GM21786 (cell line): ENCODE measurements at regions not wholly inside any gene's neighbourhood (a gene's known extent, or its start where the extent isn't known, plus 50 kb on each side); places are given as distances from the start of the nearest gene placed in this dataset.
"Not testable (repeated sequence)": the region's sequence is repeated elsewhere in the genome, so short reads cannot be mapped to it uniquely, and the experiment has no call there.

ENCODE experiments used
- ATAC-seq: cut with Tn5 transposase; IDR thresholded peaks from one replicate; pipeline ENCODE4 v1.9.1; 2021; ENCODE audit not compliant: unreplicated experiment

DNA sequence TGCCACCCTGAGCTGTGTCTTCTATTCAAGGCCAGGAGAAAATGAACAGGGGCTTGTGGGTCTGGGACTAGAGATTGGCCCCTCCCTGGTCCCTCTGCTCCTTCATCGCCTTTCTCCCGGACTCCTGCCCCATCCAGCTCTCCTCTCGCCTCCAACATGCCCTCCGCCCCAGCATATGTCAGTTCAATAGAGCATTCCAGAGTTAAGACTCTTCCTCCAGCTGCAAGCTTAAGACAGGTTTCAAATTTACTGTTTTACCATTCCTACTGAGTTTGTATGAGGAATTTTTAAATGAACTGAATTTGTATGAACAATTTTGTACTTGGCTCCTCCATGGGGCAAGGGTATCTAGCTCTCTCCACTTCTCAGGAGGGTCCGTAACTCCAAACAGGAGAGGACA is 195.6 kb downstream of the TBC1D2B start:
- no peak for ATAC-seq

DNA sequence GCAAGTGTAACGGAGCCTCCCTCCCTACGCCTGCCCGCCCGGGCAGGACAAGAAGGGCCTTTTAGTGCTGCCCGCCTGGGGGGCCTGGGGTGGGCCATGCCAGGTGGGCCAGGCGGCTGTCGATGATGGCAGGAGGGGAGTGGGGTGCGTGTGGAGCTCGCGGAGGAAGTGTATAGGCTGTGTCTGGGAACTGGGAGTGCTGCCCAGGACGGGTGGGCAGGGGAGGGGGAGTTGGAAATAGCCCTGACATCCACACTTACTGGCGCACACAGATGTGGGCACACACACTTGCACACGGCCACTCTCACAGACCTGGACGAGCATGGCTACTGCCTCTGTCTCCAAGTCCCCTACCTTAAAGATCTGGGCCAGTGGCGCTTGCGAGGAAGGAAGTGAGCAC is 196.0 kb downstream of the TBC1D2B start:
- ATAC-seq, result not testable (repeated sequence)

DNA sequence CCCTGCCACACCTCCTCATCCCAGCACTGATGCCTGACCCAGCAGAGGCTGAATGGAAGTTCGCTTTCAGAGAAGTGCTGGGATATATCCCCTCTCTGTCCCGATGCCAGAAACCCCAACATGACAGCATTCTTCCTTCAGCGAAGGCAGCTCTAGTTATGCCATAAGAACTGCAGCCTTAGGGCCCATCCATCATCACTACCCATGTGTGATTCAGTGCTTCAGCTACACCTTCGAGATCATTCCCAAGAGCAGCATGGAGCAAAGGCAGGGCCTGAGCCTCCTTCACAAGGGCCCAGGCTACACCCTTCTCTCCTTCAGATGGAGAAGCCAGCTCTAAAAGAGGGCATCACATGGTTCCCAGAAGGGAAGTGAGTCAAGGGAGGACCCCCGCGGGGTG is 198.0 kb downstream of the TBC1D2B start:
- ATAC-seq, result not testable (repeated sequence)

GRCh38 chr15:77877869-77878577 is 199.5 kb downstream of the TBC1D2B start:
- no peak for ATAC-seq

- not testable (repeated sequence) for ATAC-seq
Observed at GRCh38 chr15:77876107-77876820, 201.2 kb downstream of the TBC1D2B start.

DNA sequence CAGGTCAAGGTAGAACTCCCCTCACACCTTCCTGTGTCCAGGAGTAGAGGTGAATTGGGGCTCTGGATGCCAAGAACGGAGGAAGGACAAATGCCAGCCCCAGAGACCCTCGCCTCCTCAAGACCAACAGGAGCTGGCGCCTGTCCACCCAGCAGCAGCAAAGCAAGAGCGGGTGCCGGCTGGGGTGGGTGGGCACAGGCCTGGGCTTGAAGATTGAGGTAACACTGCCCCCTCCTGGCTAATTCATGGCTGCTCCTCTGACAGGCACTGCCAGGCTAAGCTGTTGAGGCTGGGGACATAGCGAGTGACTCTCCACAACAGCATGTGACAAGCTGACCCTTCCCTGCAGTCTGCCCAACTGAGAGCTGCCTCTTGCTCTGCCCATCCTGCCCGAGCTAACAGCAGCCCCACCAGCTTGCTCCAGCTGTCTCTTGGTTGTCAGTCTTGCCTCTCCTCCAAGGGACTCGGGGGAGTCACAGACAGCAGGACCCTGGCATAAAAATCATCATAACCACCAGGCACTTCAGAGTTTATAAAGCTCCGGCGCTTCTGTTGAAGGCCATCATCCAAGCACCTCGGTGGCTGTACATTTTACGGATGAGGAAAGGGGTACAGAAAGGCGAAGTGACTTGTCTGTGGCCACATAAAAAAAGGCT is 202.3 kb downstream of the TBC1D2B start:
- not testable (repeated sequence) for ATAC-seq

DNA sequence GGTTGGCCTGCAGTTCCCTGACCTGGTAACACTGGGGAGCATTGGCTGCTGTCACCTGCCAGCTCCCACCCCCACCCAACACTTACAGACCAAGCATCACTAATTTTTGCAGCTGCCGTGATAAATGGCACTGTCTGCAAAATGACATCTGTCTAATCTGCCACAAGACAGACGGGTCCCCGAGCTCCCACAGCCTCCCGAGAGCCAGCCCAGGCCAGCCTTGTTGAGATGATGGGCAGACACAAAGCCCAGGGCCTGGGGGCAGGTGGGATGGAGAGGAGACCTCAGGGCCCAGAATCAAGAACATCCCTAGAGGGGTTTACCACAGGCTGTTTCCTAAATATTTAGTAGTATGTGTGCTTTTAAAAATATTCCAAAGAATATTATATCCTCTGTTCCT is 203.4 kb downstream of the TBC1D2B start:
- no peak for ATAC-seq

DNA sequence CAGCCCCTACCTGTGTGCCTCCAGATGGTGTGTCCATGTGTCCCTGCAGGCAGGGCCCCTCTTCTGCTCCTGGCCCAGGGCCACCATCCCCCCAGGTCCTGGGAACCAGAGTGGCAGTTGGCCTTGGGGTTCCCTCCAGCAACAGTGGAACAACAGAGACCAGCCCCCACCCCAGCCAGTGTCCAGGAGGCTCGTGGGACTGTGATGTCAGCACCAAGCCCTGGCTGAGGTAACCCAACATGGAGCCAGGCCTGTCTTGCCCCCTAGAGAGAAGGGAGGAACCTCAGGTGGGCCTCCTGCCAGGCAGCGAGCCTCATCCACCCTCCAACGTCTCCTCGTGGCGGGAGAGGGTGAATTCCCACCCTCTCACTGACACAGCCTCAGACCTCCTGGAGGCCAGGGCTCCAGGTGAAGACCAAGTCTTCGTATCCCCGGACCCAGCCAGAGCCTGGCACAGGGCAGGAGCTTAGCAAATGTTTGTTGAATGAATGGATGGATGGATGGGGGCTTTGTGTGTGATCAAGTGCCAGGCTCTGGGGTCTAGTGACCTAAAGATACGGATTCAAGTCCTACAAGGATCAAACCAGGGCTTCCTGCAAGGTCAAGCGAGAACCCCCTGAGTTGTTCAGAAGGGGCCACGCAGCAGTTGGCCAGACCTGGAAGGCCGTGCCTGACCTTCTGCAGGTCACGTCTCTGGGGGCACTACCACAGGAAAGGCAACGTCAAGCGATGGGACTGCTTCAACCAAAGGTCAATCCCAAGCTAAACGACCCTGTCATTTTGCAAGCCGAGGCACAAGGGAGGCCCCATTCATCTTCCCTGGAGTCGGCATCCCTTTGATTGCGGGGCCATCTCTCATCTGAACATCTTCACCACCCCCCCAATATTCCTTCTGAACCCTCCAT is 204.7 kb downstream of the TBC1D2B start:
- not testable (repeated sequence) for ATAC-seq

DNA sequence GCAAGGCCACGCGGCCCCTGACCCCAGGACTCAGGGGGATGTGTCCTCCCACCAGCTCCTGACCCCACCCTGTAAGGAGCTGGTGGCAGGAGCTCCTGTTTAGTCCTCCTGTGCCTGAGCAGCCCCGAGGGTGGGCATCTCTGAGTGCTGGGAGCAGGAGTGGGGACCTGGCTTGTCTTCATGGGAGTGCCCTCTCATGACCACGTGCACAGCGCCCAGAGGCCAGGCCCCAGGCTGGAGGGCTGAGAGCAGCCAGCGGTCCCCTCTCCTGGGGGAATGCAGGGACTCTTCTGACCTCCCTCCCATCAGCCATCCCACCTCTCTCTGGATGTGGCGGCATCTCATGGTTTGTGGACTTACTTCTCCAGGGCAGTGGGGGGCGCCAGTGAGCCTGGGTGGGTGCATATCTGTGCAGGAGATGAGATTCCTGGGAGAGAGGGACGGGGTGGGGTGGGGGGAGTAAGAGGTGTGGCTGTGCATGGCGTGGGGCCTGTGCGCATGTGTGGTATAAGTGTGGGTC is 205.6 kb downstream of the TBC1D2B start:
- no peak for ATAC-seq

GRCh38 chr15:77870195-77871065 is 207.1 kb downstream of the TBC1D2B start:
- ATAC-seq, result peak; percentile 61

GRCh38 chr15:77869021-77869895 is 208.3 kb downstream of the TBC1D2B start:
- ATAC-seq, result no peak

DNA sequence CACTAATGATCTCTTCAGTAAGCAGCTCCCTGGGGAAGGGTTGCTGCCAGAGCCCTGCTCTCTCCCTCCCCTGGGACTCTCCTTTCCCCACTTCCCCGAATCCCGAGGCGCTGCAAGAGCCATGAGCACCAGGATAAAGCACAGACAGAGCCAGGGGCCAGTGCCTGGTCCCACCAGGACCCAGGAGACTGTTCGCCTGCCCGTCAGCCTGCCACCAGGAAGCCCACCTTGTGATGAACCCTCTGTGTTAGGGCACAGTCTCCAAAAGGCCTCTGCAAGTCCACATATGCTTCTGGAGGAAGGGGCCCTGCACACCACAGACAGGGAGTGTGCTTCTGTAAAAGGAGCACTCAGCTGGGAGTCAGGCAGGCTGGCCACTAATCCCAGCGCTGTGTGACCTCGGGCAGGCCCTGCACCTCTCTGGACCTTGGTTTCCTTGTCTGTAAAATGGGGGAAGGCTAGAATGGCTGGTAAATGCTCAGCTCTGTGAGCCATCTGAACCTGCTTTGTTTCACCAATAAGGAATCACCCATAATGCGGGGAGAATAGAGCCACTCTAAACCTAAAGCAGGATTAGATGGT is 209.4 kb downstream of the TBC1D2B start:
- ATAC-seq, result not testable (repeated sequence)

- no peak for ATAC-seq
Observed at GRCh38 chr15:77867266-77868047, 210.1 kb downstream of the TBC1D2B start.

DNA sequence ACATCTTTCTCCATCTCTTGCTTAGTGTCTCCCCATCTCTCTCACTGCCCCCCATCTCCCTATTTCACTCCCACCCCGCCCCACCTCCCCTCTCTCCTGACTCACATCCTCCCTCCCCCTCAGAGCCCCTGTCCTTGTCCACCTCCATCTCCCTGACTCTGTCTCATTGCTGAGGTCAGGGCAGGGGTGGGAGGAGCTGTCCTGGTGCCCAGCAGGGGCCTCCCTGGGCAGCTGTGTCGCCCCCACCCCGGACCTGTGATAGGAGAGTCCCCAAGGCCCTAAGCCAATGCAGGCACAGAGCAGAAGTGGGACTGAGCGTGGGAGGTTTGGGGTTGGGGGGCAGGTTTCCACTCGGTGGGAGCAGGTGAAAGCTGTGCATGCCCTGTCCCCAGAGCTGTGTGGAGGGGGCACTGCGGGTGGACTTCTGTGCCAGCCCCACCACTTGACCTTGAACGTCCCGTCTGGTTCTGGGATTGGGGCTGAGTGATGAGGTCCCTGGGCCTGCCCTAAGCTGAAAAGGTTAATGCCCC is 210.8 kb downstream of the TBC1D2B start:
- ATAC-seq, result no peak

DNA sequence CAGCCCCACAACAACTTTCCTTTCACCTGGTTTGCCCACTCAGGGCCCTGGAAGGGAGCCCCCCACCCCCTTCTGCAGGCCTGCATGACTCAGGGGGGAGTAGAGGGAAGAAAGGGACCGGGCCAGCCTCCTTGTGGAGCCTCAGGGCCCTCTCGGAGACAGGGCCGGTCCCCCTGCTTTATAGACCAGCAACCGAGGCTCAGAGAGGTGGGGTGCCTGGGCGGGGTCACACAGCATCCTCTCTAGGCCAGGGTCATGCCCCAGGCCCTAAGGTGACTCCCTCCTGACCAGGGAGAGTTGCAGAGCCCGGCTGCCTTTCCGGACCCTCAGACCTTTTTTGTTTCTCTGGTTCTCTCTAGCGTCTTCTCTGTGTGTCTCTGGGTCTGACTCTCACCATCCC is 211.3 kb downstream of the TBC1D2B start:
- no peak for ATAC-seq

DNA sequence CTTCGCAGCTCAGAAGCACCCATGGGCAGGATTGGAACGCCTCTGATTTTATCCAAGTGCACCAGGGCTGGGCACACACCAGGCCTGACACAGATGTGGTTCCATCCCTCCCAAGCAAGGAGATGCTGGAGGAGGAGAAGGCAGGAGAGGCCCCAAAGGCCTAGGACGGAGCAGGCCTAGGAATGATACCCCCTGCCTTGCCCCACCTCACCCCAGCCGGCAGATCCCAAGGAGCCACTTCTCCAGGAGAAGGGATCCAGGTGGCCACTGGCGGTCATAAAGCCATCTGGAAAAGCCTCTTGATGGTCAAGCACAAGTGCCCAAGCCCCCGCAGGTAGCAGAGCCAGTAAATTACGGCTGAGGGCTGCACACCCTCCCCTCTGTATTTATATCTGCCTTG is 211.8 kb downstream of the TBC1D2B start:
- ATAC-seq, result no peak

DNA sequence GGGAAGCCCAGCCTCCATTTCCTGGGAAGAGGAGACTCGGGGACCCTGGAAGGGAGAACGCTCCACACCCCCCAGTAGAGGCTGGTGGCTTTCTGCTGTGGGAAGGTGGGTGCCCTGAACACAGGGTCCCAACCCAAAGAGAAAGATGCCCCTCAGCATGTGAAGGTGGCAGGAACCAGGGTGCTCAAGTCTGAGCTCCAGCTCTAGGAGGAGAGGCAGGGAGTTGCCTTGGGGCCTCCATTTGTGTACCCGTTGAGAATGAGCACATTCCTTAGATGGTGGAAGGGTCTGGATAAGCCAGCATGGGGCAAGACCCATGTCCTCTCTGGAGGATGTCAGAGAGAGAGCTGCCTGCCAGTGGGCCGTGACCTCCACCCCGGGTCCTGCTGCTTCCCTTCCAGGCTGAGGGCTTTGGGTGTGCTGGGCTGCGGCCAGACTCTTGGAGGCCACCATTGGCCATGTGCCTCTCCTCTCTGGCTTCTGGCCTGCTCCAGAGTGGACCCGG is 212.4 kb downstream of the TBC1D2B start:
- no peak for ATAC-seq
